ENCODE measurements at regions not wholly inside any gene's neighbourhood (a gene's known extent, or its start where the extent isn't known, plus 50 kb on each side); places are given as distances from the start of the nearest gene placed in this dataset.
"Not testable (repeated sequence)": the region's sequence is repeated elsewhere in the genome, so short reads cannot be mapped to it uniquely, and the experiment has no call there.

DNA sequence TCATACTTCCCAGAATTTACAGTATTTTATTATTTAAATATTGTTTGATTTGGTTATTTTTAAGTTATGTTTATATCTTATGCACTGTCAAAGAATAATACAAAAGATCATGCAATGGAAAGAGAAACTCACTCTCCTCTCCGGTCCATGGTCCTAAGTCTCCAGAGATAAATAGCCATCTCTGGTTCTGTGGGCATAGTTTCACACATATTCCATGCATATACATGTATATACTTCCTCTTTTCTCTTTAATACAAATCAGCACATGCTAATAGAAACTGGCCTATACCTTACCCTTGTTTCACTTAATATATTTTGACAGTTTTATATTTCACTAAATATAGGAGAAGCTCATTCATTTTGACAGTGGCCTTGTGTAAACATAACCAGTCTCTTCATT is 901.7 kb upstream of the CITED2 start:
- DNase-seq (ENCODE audit: low read depth in 2 of 2), result no peak

- no peak for DNase-seq (ENCODE audit: low read depth in 2 of 2)
Observed at GRCh38 chr6:140275725-140276124, 901.3 kb upstream of the CITED2 start.

- no peak for DNase-seq (ENCODE audit: low read depth in 2 of 2)
Observed at GRCh38 chr6:140274548-140274947, 900.1 kb upstream of the CITED2 start.

DNA sequence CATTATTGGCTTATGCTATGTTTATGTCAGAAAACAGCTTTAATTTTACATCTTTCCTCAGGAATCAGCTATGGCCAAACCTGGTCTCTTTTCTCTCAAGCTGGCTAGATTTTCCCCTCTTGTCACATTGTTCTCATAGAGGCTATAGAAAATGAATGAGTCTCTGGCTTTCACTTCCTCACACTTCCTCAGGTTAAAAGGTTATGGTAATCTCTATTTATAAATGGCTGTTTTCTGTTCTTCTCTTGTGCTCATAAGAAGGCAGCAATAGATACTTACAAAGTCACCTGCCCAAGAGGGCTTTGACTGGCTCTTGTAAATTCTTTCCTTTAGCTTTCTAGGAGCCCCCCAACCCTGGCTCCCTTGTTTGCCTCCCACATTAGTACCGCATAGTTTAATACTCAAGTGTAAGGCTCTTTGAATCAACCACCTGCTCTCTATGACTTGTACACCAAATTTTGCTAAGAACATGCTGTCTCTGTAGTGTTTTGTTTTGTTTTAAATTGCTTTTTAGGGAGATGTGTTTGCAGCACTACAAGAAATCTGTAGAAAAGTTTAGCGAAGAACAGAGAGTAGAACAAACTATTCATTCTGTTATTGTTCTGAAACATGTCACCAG is 897.4 kb upstream of the CITED2 start:
- no peak for DNase-seq (ENCODE audit: low read depth in 2 of 2)

DNA sequence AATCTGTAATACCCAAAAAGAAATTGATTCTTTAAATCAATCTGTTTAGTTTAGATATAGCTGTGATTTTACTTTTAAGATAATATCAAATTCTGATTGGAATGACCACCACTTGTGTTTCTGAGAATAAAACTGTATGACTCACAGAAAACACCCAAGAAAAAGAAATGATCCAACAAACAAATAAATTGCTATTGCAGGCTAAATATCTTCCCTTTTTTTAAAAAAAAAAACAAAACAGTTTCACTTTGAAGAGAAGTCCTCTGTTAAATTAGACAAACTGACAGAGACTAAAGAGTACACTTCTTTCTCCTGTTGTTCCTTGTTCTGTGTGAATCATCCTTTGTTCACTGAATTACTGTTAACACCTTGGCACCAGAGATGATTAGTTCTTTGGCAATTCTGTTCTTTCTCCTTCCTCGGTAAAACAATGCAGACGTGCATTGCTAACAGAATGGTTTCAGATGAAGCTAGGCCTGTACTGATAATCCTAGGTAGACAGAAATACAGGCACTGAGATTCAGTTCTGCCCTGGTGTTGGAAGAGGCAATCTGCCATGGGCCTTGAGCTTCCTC is 895.2 kb upstream of the CITED2 start:
- no peak for DNase-seq (ENCODE audit: low read depth in 2 of 2)

GRCh38 chr6:140264431-140264830 is 890.0 kb upstream of the CITED2 start:
- no peak for DNase-seq (ENCODE audit: low read depth in 2 of 2)

GRCh38 chr6:140258302-140258701 is 883.9 kb upstream of the CITED2 start:
- DNase-seq (ENCODE audit: low read depth in 2 of 2), result not testable (repeated sequence)

- no peak for DNase-seq (ENCODE audit: low read depth in 2 of 2)
Observed at GRCh38 chr6:140256248-140256647, 881.8 kb upstream of the CITED2 start.

GRCh38 chr6:140253096-140253495 is 878.6 kb upstream of the CITED2 start:
- DNase-seq (ENCODE audit: low read depth in 2 of 2), result no peak

GRCh38 chr6:140252099-140252498 is 877.7 kb upstream of the CITED2 start:
- DNase-seq (ENCODE audit: low read depth in 2 of 2), result no peak

DNA sequence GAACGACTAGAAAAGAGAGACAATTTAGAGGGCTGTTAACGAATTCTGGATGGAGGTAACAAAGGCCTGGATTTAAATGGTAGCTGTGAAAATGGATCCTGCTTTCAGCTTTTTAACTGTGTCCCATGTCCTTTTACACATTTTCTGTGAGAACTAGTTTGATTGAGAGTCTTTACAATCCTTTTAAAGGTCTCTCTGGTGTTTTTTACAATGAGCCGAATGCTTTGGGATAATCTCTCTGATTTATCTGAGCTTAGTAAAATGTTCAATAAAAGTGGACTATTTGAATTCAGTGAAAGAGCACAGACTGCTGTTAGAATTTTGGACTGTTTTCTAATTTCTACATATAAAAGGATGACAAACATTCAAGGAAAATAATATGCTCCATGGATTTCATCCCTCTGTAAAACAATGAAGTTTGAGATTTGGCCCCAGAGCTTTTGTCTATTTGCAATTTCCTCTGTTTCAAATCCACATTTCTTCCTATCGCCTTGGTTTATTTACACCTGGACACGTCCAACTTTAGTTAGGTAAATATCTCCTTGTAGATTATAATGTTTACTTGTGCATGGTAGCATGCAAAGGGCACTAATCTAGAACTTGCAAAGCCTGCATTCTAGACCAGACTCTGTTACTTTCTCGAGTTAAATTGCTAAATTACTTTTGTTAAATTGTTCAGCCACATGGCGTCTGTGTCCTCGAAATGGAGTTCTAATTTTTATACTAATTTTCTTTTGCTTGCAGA is 871.0 kb upstream of the CITED2 start:
- DNase-seq (ENCODE audit: low read depth in 2 of 2), result no peak

GRCh38 chr6:140237251-140237650 is 862.8 kb upstream of the CITED2 start:
- DNase-seq (ENCODE audit: low read depth in 2 of 2), result no peak

GRCh38 chr6:140236732-140237131 is 862.3 kb upstream of the CITED2 start:
- no peak for DNase-seq (ENCODE audit: low read depth in 2 of 2)

DNA sequence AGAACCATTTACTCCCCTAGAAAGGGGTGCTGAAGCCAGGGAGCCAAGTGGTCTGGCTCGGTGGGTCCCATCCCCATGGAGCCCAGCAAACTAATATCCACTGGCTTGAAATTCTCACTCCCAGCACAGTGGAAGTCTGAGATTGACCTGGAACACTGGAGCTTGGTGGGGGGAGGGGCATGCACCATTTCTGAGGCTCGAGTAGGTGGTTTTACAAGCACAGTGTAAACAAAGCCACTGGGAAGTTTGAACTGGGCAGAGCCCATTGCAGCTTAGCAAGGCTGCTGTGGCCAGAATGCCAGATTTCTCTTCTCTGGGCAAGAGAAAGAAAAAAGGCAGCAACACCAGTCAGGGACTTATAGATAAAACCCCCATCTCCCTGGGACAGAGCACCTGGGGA is 855.8 kb upstream of the CITED2 start:
- DNase-seq (ENCODE audit: low read depth in 2 of 2), result no peak

GRCh38 chr6:140228491-140228890 is 854.0 kb upstream of the CITED2 start:
- no peak for DNase-seq (ENCODE audit: low read depth in 2 of 2)

GRCh38 chr6:140226637-140227036 is 852.2 kb upstream of the CITED2 start:
- no peak for DNase-seq (ENCODE audit: low read depth in 2 of 2)

DNA sequence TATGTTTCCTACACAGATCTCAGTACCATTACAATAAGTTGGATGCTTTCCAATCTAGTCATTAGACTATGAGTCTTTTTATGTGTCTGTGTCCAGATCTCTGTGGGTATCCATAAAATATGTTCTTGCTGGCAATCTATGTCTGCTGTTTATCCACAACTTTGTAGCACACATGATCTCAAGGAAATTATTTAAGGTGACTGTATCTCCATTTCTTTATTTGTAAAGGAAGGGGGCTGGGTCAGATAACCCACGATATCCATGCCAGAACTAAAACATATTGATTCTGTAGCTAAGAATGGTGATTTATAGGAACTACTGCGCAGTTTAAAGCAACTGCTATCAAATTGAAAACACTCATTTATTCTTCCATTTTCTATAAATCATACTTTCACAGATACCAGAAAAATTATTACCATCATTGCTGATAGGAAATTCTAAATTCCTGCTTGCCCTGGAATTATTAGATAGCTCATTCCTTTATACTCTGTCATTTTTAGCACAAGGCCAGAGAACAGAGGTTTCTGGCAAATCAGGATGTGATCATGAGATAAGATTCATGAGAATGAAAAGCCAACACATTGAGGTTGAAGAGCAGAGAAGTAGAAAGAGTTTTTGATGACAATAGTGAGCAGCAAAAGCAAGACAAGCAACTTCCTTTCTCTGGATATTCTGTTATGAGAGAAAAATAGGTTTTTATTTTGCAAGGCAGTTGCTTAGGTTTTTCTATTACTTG is 851.4 kb upstream of the CITED2 start:
- no peak for DNase-seq (ENCODE audit: low read depth in 2 of 2)

GRCh38 chr6:140217283-140217682 is 842.8 kb upstream of the CITED2 start:
- no peak for DNase-seq (ENCODE audit: low read depth in 2 of 2)

- DNase-seq (ENCODE audit: low read depth in 2 of 2), result no peak
Observed at GRCh38 chr6:140209775-140210174, 835.3 kb upstream of the CITED2 start.

GRCh38 chr6:140208286-140208685 is 833.8 kb upstream of the CITED2 start:
- no peak for DNase-seq (ENCODE audit: low read depth in 2 of 2)

- no peak for DNase-seq (ENCODE audit: low read depth in 2 of 2)
Observed at GRCh38 chr6:140205795-140206593, 831.5 kb upstream of the CITED2 start.

GRCh38 chr6:140204154-140204553 is 829.7 kb upstream of the CITED2 start:
- no peak for DNase-seq (ENCODE audit: low read depth in 2 of 2)
